SK-N-SH treated with all-trans-retinoic acid at 6 μM for 48 hours (cell line): ENCODE measurements at regions not wholly inside any gene's neighbourhood (a gene's known extent, or its start where the extent isn't known, plus 50 kb on each side); places are given as distances from the start of the nearest gene placed in this dataset.

Experiments
- ATAC-seq: fragments of 200-7000 bp; cut with Tn5 transposase; 3 replicates; pipeline ENCODE4 v1.9.1; 2020; ENCODE audit warnings: mild to moderate bottlenecking, moderate library complexity
- ARNTL ChIP-seq: fragments of 450-650 bp; formaldehyde crosslinking; IDR thresholded peaks from 2 replicates; pipeline ENCODE4 v1.5.0; 2020; ENCODE audit warnings: low read depth, mild to moderate bottlenecking, moderate library complexity, borderline replicate concordance
- BACH2 ChIP-seq: fragments of 250-450 bp; sonication (Bioruptor Pico); IDR thresholded peaks from 2 replicates; pipeline ENCODE4 v1.9.0; 2021; ENCODE audit warnings: mild to moderate bottlenecking, borderline replicate concordance
- CREB5 ChIP-seq: fragments of 250-450 bp; sonication (Bioruptor Pico); IDR thresholded peaks from 2 replicates; pipeline ENCODE4 v1.5.1; 2020; ENCODE audit warnings: low read depth, mild to moderate bottlenecking, moderate library complexity
- CSDC2 ChIP-seq: fragments of 250-450 bp; sonication (Bioruptor Pico); IDR thresholded peaks from 2 replicates; pipeline ENCODE4 v1.5.0; 2020; ENCODE audit warnings: mild to moderate bottlenecking, moderate library complexity
- ESRRG ChIP-seq: fragments of 250-450 bp; sonication (Bioruptor Pico); IDR thresholded peaks from 2 replicates; pipeline ENCODE4 v1.6.1; 2021; ENCODE audit warnings: mild to moderate bottlenecking
- GLIS3 ChIP-seq: fragments of 250-450 bp; sonication (Bioruptor Pico); IDR thresholded peaks from 2 replicates; pipeline ENCODE4 v1.5.0; 2020; ENCODE audit warnings: mild to moderate bottlenecking, moderate library complexity
- ISL1 ChIP-seq: fragments of 250-450 bp; sonication (Bioruptor Pico); IDR thresholded peaks from 2 replicates; pipeline ENCODE4 v2.1.2; 2022; ENCODE audit warnings: mild to moderate bottlenecking, moderate library complexity
- OSR1 ChIP-seq: fragments of 250-450 bp; sonication (Bioruptor Pico); IDR thresholded peaks from 2 replicates; pipeline ENCODE4 v1.8.0; 2022; ENCODE audit warnings: moderate library complexity, mild to moderate bottlenecking, inconsistent platforms
- RARB ChIP-seq: fragments of 250-450 bp; sonication (Bioruptor Pico); IDR thresholded peaks from 2 replicates; pipeline ENCODE4 v1.8.0; 2021; ENCODE audit warnings: mild to moderate bottlenecking, moderate library complexity
- SNAI2 ChIP-seq: fragments of 250-450 bp; sonication (Bioruptor Pico); IDR thresholded peaks from 2 replicates; pipeline ENCODE4 v1.5.0; 2020; ENCODE audit warnings: mild to moderate bottlenecking, moderate library complexity
- TCF4 ChIP-seq: fragments of 250-450 bp; sonication (Bioruptor Pico); IDR thresholded peaks from 2 replicates; pipeline ENCODE4 v1.8.0; 2021; ENCODE audit warnings: mild to moderate bottlenecking, moderate library complexity, borderline replicate concordance
- TOX ChIP-seq: fragments of 250-450 bp; sonication (Bioruptor Pico); IDR thresholded peaks from 2 replicates; pipeline ENCODE4 v1.8.0; 2021; ENCODE audit warnings: mild to moderate bottlenecking, moderate library complexity, borderline replicate concordance
- TSHZ2 ChIP-seq: fragments of 250-450 bp; sonication (Bioruptor Pico); IDR thresholded peaks from 2 replicates; pipeline ENCODE4 v1.5.0; 2020; ENCODE audit warnings: mild to moderate bottlenecking, moderate library complexity
- ZC3H10 ChIP-seq: fragments of 250-450 bp; sonication (Bioruptor Pico); IDR thresholded peaks from 2 replicates; pipeline ENCODE4 v1.5.1; 2021; ENCODE audit warnings: mild to moderate bottlenecking, moderate library complexity
- ZFP3 ChIP-seq: fragments of 250-450 bp; sonication (Bioruptor Pico); IDR thresholded peaks from 2 replicates; pipeline ENCODE4 v1.5.0; 2020; ENCODE audit warnings: mild to moderate bottlenecking, moderate library complexity
- ZFP30 ChIP-seq: fragments of 450-650 bp; formaldehyde crosslinking; IDR thresholded peaks from 2 replicates; pipeline ENCODE4 v1.5.0; 2022; ENCODE audit warnings: mild to moderate bottlenecking, moderate library complexity
- ZNF565 ChIP-seq: fragments of 450-650 bp; formaldehyde crosslinking; conservative IDR thresholded peaks from 2 replicates; pipeline ENCODE4 v1.5.0; 2020; ENCODE audit warnings: low read depth, mild to moderate bottlenecking, moderate library complexity
- ZNF70 ChIP-seq: fragments of 450-650 bp; formaldehyde crosslinking; IDR thresholded peaks from 2 replicates; pipeline ENCODE4 v1.5.0; 2020; ENCODE audit warnings: mild to moderate bottlenecking, moderate library complexity
- ZNF8 ChIP-seq: fragments of 450-650 bp; formaldehyde crosslinking; IDR thresholded peaks from 2 replicates; pipeline ENCODE4 v1.5.0; 2020; ENCODE audit warnings: mild to moderate bottlenecking, moderate library complexity
- TF ChIP-seq, protein P1 (sequence below): fragments of 250-450 bp; sonication (Bioruptor Pico); IDR thresholded peaks from 2 replicates; pipeline ENCODE4 v1.5.1; 2021; ENCODE audit warnings: mild to moderate bottlenecking, moderate library complexity
- TF ChIP-seq, protein P2 (sequence below): fragments of 250-450 bp; sonication (Bioruptor Pico); IDR thresholded peaks from 2 replicates; pipeline ENCODE4 v1.8.0; 2020; ENCODE audit warnings: mild to moderate bottlenecking, moderate library complexity, borderline replicate concordance
- TF ChIP-seq, protein P3 (sequence below): fragments of 250-450 bp; sonication (Bioruptor Pico); IDR thresholded peaks from 2 replicates; pipeline ENCODE4 v1.8.0; 2021; ENCODE audit warnings: low read depth, mild to moderate bottlenecking, moderate library complexity, borderline replicate concordance

DNA sequence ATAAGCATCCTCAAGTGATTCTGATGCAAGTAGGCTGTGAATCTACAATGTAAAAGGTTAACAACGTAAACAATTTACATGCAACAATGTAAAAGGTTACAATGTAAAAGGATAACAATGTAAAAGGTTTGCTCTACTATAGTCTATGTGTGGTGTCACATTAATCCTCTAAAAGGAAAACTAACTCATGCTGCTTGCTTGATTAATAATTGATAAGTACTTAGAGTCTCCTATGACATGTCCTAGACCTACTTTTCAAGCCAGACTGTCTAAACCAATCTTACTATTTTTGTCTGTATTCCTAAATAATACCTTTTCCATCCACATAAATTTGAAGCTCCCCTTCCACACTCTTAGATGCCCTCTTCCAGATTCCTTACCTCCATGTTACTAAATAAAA lies 606.8 kb downstream of the LTN1 start:
- TF ChIP-seq, protein P1, sequence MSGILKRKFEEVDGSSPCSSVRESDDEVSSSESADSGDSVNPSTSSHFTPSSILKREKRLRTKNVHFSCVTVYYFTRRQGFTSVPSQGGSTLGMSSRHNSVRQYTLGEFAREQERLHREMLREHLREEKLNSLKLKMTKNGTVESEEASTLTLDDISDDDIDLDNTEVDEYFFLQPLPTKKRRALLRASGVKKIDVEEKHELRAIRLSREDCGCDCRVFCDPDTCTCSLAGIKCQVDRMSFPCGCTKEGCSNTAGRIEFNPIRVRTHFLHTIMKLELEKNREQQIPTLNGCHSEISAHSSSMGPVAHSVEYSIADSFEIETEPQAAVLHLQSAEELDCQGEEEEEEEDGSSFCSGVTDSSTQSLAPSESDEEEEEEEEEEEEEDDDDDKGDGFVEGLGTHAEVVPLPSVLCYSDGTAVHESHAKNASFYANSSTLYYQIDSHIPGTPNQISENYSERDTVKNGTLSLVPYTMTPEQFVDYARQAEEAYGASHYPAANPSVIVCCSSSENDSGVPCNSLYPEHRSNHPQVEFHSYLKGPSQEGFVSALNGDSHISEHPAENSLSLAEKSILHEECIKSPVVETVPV, result no peak
- no peak for TF ChIP-seq ARNTL (CRISPR knock-in tag)
- no peak for TF ChIP-seq ZFP30 (CRISPR knock-in tag)
- no peak for TF ChIP-seq ZNF70 (CRISPR knock-in tag)
- no peak for TF ChIP-seq ZNF565 (CRISPR knock-in tag)
- TF ChIP-seq OSR1 (CRISPR knock-in tag), result no peak
- TF ChIP-seq TCF4, result no peak
- no peak for TF ChIP-seq TSHZ2
- TF ChIP-seq CREB5 (CRISPR knock-in tag), result no peak
- TF ChIP-seq, protein P2, sequence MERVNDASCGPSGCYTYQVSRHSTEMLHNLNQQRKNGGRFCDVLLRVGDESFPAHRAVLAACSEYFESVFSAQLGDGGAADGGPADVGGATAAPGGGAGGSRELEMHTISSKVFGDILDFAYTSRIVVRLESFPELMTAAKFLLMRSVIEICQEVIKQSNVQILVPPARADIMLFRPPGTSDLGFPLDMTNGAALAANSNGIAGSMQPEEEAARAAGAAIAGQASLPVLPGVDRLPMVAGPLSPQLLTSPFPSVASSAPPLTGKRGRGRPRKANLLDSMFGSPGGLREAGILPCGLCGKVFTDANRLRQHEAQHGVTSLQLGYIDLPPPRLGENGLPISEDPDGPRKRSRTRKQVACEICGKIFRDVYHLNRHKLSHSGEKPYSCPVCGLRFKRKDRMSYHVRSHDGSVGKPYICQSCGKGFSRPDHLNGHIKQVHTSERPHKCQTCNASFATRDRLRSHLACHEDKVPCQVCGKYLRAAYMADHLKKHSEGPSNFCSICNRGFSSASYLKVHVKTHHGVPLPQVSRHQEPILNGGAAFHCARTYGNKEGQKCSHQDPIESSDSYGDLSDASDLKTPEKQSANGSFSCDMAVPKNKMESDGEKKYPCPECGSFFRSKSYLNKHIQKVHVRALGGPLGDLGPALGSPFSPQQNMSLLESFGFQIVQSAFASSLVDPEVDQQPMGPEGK (CRISPR knock-in tag), result no peak
- no peak for TF ChIP-seq ZNF8
- no peak for TF ChIP-seq GLIS3 (CRISPR knock-in tag)
- no peak for TF ChIP-seq BACH2 (CRISPR knock-in tag)
- TF ChIP-seq, protein P3, sequence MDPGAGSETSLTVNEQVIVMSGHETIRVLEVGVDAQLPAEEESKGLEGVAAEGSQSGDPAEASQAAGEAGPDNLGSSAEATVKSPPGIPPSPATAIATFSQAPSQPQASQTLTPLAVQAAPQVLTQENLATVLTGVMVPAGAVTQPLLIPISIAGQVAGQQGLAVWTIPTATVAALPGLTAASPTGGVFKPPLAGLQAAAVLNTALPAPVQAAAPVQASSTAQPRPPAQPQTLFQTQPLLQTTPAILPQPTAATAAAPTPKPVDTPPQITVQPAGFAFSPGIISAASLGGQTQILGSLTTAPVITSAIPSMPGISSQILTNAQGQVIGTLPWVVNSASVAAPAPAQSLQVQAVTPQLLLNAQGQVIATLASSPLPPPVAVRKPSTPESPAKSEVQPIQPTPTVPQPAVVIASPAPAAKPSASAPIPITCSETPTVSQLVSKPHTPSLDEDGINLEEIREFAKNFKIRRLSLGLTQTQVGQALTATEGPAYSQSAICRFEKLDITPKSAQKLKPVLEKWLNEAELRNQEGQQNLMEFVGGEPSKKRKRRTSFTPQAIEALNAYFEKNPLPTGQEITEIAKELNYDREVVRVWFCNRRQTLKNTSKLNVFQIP (CRISPR knock-in tag), result no peak
- TF ChIP-seq SNAI2 (CRISPR knock-in tag), result no peak
- TF ChIP-seq TOX, result no peak
- no peak for TF ChIP-seq ZC3H10 (CRISPR knock-in tag)
- TF ChIP-seq RARB, result no peak
- ATAC-seq, result no peak

DNA sequence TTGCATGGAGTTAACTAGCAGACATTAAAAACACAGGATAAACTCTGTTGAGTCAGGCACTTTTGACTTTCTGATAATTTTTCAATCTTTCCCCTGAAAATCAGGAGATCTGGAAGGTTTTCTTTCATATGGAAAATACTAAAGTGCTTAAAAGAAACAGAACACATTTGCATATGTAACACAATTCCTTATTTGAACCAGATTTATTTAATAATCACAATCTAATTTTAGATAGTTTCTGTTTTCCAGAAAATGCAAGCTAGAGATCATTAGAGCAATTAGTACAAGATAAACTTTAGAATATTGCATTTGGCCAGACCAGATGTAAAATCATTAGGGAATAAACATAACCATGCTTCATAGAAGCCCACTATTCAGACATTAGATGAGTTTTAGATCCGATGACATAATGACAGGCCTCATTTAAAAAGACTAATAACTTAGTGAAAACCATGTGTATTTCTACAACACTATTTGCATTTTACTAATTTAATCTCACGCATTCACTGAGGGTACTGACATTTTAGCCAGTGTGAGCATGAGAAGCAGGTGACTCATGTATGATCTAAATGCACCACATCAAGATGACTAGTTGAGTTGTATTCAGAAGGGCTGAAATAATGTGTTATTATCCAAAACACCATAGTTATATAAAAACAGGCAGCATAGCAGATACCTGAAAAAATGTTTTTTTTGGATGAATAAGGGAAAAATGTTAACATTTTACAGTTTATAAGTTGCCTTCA lies 611.5 kb downstream of the LTN1 start:
- TF ChIP-seq TCF4, result peak; percentile 98
- TF ChIP-seq, all 23 proteins: peak for 1; not testable (repeated sequence) for 22
- peak; percentile 53; the same call in 2 of the 3 replicates for ATAC-seq

DNA sequence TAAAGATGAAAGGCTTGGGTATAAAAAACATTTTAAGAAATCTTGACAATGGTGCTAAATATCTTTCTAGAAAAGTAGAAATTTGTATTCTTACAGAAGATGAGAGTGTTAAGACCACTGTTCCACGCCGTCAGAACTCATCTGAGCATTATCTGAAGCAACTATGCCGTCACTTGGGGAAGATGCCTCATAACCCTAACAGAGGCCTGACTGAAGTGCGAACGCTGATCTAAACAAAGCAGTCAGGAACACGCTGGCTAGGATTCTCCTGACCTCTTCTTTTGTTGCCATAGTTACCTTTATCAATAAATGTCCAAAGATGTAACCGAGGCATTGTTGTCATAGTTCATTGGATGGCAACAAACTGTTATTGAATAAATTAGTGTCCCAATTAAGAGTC lies 612.4 kb downstream of the LTN1 start:
- ATAC-seq, result no peak
- TF ChIP-seq ZFP3, result no peak
- no peak for TF ChIP-seq SNAI2 (CRISPR knock-in tag)
- no peak for TF ChIP-seq ARNTL (CRISPR knock-in tag)
- TF ChIP-seq ESRRG (CRISPR knock-in tag), result no peak
- TF ChIP-seq ZFP30 (CRISPR knock-in tag), result no peak
- no peak for TF ChIP-seq BACH2 (CRISPR knock-in tag)
- no peak for TF ChIP-seq CSDC2
- TF ChIP-seq OSR1 (CRISPR knock-in tag), result no peak
- TF ChIP-seq, protein P1, result no peak
- TF ChIP-seq GLIS3 (CRISPR knock-in tag), result no peak
- TF ChIP-seq ZNF565 (CRISPR knock-in tag), result no peak
- TF ChIP-seq ISL1 (CRISPR knock-in tag), result no peak
- TF ChIP-seq TSHZ2, result no peak
- no peak for TF ChIP-seq ZNF8
- TF ChIP-seq CREB5 (CRISPR knock-in tag), result no peak
- TF ChIP-seq ZC3H10 (CRISPR knock-in tag), result no peak
